AG04449 (cell line): ENCODE measurements at regions not wholly inside any gene's neighbourhood (a gene's known extent, or its start where the extent isn't known, plus 50 kb on each side); places are given as distances from the start of the nearest gene placed in this dataset.

Experiments used
- CTCF ChIA-PET: fragments of 350-600 bp; formaldehyde crosslinking; extraction: SDS; loops from one replicate; lab custom pipeline; 2021; ENCODE audit warnings: antibody characterized with exemption; lab: Yijun Ruan, JAX
- POLR2A ChIA-PET: fragments of 400-600, 350-600 bp; formaldehyde crosslinking; extraction: SDS; loops from one replicate; lab custom pipeline; 2020; ENCODE audit warnings: antibody characterized with exemption, inconsistent platforms; lab: Yijun Ruan, JAX
- DNase-seq: peaks from one replicate; pipeline ENCODE4 v3.0.0-alpha.2; 2010; ENCODE audit warnings: low read depth, low spot score
- H3K4me3 ChIP-seq: 2 replicates; pipeline ENCODE4 v1.5.1; 2011; ENCODE audit warnings: low read depth, mild to moderate bottlenecking, control low read depth, low read length
- TF ChIP-seq, protein P1 (sequence below): IDR thresholded peaks from one replicate; pipeline ENCODE4 v1.5.1; 2011; ENCODE audit warnings: mild to moderate bottlenecking, moderate library complexity, low read length, control low read depth, inconsistent platforms; ENCODE audit not compliant: insufficient read depth; ENCODE audit errors: missing control alignments

DNA sequence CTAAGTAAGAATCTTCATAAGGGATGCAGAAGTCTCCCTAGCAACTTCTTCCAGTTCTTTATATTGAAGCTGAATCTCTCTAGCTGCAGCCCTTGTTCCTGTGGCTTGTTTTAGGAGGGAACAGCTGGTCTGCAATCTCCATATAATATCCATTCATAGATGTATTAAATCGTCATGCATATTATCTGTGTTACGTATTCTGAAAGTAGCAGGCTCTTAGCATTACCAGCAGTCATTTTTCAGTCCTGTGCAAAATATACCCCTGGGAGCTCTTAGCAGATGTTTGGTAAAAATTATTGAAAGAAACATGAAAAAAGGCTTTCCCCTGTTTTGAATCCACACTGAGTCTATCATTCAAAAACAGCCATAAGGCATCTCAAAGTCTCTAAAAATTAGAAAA is 385.3 kb downstream of the IRS1 start:
- DNase-seq, result no peak
- H3K4me3 ChIP-seq, result no peak overlapping the region
- ChIA-PET CTCF (no interaction called here), POLR2A (no interaction called here)
- TF ChIP-seq, protein P1, sequence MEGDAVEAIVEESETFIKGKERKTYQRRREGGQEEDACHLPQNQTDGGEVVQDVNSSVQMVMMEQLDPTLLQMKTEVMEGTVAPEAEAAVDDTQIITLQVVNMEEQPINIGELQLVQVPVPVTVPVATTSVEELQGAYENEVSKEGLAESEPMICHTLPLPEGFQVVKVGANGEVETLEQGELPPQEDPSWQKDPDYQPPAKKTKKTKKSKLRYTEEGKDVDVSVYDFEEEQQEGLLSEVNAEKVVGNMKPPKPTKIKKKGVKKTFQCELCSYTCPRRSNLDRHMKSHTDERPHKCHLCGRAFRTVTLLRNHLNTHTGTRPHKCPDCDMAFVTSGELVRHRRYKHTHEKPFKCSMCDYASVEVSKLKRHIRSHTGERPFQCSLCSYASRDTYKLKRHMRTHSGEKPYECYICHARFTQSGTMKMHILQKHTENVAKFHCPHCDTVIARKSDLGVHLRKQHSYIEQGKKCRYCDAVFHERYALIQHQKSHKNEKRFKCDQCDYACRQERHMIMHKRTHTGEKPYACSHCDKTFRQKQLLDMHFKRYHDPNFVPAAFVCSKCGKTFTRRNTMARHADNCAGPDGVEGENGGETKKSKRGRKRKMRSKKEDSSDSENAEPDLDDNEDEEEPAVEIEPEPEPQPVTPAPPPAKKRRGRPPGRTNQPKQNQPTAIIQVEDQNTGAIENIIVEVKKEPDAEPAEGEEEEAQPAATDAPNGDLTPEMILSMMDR, result no peak

DNA sequence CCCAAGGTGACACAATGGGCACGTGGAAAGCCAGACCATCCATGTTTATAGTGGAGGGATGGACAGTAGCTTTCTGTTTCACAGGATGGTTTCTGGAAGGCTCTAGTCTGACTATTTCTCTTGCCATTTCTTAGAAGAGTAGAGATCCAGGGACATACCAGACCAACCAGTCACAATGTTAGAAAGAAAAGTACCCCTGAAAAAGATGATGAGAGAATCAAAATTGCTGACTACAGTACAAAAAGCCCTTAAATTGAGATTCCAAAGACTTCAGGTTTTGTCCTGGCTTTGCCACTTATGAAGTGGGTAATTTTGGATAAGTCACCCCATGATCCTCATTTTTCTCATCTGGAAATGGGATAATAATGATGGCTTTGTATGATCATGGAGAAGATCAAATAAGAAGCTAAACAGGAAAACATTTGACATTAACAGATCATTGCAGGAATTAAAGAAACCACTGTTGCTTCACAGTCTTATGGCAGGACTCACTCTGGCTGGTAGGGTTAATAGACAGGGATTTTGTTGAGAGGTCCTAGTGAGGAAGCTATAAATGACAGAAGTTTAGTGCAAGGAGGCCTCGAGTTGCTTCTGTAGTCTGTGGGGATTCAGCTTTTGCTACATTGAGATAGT is 386.0 kb downstream of the IRS1 start:
- TF ChIP-seq, protein P1, result no peak
- DNase-seq, result no peak
- POLR2A ChIA-PET, result no interaction called here
- CTCF ChIA-PET, result no interaction called here
- no peak overlapping the region for H3K4me3 ChIP-seq

- ChIA-PET CTCF (no interaction called here), POLR2A (no interaction called here)
- H3K4me3 ChIP-seq, result no peak overlapping the region
- DNase-seq, result no peak
- TF ChIP-seq, protein P1, result no peak
Measured at GRCh38 chr2:226411727-226412360, 387.8 kb downstream of the IRS1 start.

- H3K4me3 ChIP-seq, result no peak overlapping the region
Measured at GRCh38 chr2:226411205-226411604, 388.4 kb downstream of the IRS1 start.

GRCh38 chr2:226410247-226410835 is 389.3 kb downstream of the IRS1 start:
- DNase-seq, result no peak
- no peak overlapping the region for H3K4me3 ChIP-seq
- POLR2A ChIA-PET, result no interaction called here
- TF ChIP-seq, protein P1, result no peak
- CTCF ChIA-PET, result no interaction called here

More at GRCh38 chr2:226411205-226411604, 388.4 kb downstream of the IRS1 start:
- POLR2A ChIA-PET, result no interaction called here
- TF ChIP-seq, protein P1, result no peak
- CTCF ChIA-PET, result no interaction called here
- no peak for DNase-seq

DNA sequence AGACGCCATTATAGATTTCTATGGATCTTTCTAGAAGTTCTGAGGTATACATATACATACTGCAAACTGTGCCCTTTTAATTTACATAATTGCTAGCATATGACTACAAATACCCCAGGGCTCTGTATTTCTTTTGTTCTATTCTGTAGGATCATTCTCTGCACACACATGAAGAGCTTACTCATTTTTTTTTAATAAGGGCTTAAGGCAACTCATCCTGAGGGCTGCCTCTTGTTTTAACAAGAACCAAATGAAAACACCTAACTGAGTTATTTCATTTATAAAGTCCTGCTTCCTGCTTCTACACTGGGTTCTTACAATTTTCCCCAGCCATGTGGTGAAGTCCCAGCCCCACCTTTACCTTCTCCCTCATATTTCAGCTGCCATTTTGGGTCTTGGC is 390.5 kb downstream of the IRS1 start:
- DNase-seq, result no peak
- H3K4me3 ChIP-seq, result no peak overlapping the region
- ChIA-PET CTCF (no interaction called here), POLR2A (no interaction called here)
- TF ChIP-seq, protein P1, result no peak
